Neutrophil (primary cell): ENCODE measurements at regions not wholly inside any gene's neighbourhood (a gene's known extent, or its start where the extent isn't known, plus 50 kb on each side); places are given as distances from the start of the nearest gene placed in this dataset.

Experiments
- H3K27ac ChIP-seq: fragments of 200-600 bp; sonication (generic); 2 replicates; pipeline ENCODE4 v1.5.1; 2016; ENCODE audit warnings: mild to moderate bottlenecking, moderate library complexity
- H3K27me3 ChIP-seq: fragments of 200-600 bp; sonication (generic); 2 replicates; pipeline ENCODE4 v1.6.0; 2016; ENCODE audit warnings: mild to moderate bottlenecking
- H3K36me3 ChIP-seq: fragments of 200-600 bp; sonication (generic); 2 replicates; pipeline ENCODE4 v1.5.1; 2017
- H3K4me1 ChIP-seq, 2 experiments: fragments of 200-600 bp in 1 of 2; sonication (generic) in 1 of 2; 1 replicate in 1 of 2; 2 replicates in 1 of 2; pipeline versions ENCODE4 v1.5.1 to v1.6.1; 2013 to 2016; ENCODE audit warnings: low read depth in 1 of 2, low read length in 1 of 2, mild to moderate bottlenecking in 1 of 2, moderate library complexity in 1 of 2; ENCODE audit not compliant: control insufficient read depth in 1 of 2, insufficient read depth in 1 of 2
- H3K4me3 ChIP-seq, 2 experiments: fragments of 200-600 bp in 1 of 2; sonication (generic) in 1 of 2; 1 replicate in 1 of 2; 2 replicates in 1 of 2; pipeline ENCODE4 v1.5.1; 2013 to 2016; ENCODE audit warnings: low read depth in 1 of 2, low read length in 1 of 2, mild to moderate bottlenecking in 1 of 2, moderate library complexity in 1 of 2
- H3K9me3 ChIP-seq: fragments of 200-600 bp; sonication (generic); 2 replicates; pipeline ENCODE4 v1.5.1; 2016
- TF ChIP-seq, protein P1 (sequence below): fragments of 200-600 bp; sonication (generic); IDR thresholded peaks from 2 replicates; pipeline ENCODE4 v1.5.1; 2016; ENCODE audit warnings: antibody characterized with exemption

GRCh38 chr16:55008836-55009510, 78.3 kb downstream of the IRX5 start:
- H3K36me3 ChIP-seq = no peaks in the 10 kb centered on the region
- H3K27ac ChIP-seq = no peak overlapping the region
- TF ChIP-seq, protein P1, sequence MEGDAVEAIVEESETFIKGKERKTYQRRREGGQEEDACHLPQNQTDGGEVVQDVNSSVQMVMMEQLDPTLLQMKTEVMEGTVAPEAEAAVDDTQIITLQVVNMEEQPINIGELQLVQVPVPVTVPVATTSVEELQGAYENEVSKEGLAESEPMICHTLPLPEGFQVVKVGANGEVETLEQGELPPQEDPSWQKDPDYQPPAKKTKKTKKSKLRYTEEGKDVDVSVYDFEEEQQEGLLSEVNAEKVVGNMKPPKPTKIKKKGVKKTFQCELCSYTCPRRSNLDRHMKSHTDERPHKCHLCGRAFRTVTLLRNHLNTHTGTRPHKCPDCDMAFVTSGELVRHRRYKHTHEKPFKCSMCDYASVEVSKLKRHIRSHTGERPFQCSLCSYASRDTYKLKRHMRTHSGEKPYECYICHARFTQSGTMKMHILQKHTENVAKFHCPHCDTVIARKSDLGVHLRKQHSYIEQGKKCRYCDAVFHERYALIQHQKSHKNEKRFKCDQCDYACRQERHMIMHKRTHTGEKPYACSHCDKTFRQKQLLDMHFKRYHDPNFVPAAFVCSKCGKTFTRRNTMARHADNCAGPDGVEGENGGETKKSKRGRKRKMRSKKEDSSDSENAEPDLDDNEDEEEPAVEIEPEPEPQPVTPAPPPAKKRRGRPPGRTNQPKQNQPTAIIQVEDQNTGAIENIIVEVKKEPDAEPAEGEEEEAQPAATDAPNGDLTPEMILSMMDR = no peak
- no peaks in the 10 kb centered on the region for H3K9me3 ChIP-seq
- H3K4me3 ChIP-seq = no peak overlapping the region
- H3K27me3 ChIP-seq = no peaks in the 10 kb centered on the region
- no peaks in the 10 kb centered on the region for H3K4me1 ChIP-seq

GRCh38 chr16:55009581-55009980, 78.9 kb downstream of the IRX5 start:
- TF ChIP-seq, protein P1 = no peak
- H3K36me3 ChIP-seq = no peaks in the 10 kb centered on the region
- H3K4me3 ChIP-seq = no peak overlapping the region
- no peak overlapping the region for H3K27ac ChIP-seq
- no peaks in the 10 kb centered on the region for H3K27me3 ChIP-seq
- no peaks in the 10 kb centered on the region for H3K4me1 ChIP-seq
- no peaks in the 10 kb centered on the region for H3K9me3 ChIP-seq

- no peak overlapping the region for H3K4me3 ChIP-seq
- TF ChIP-seq, protein P1 = no peak
- no peak overlapping the region for H3K27ac ChIP-seq
- H3K9me3 ChIP-seq = no peaks in the 10 kb centered on the region
- H3K4me1 ChIP-seq = no peaks in the 10 kb centered on the region
- H3K27me3 ChIP-seq = no peaks in the 10 kb centered on the region
- no peaks in the 10 kb centered on the region for H3K36me3 ChIP-seq
These were observed 80.0 kb downstream of the IRX5 start for GRCh38 chr16:55010492-55011160.

DNA sequence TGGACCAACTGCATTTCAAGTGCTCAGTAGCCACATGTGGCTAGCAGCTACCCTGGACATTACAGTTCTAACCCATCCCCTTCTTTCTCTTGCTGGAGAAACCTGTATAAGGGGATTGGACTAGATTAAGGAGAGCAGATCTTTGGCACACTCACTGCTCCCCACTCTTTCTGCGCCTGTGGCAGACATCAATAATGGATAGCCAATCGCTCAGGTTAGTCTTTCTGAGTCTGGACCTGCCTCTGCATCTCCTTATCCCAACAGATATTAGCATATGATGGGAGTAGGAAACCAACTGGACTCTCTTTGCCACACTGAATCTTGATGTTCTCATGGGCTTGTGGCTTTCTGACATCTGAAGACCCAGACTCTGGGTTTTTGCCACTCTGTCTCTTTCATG, 81.7 kb downstream of the IRX5 start:
- TF ChIP-seq, protein P1 = no peak
- H3K36me3 ChIP-seq = no peaks in the 10 kb centered on the region
- H3K4me3 ChIP-seq = no peak overlapping the region
- H3K27ac ChIP-seq = no peak overlapping the region
- no peaks in the 10 kb centered on the region for H3K27me3 ChIP-seq
- no peaks in the 10 kb centered on the region for H3K4me1 ChIP-seq
- H3K9me3 ChIP-seq = no peaks in the 10 kb centered on the region

DNA sequence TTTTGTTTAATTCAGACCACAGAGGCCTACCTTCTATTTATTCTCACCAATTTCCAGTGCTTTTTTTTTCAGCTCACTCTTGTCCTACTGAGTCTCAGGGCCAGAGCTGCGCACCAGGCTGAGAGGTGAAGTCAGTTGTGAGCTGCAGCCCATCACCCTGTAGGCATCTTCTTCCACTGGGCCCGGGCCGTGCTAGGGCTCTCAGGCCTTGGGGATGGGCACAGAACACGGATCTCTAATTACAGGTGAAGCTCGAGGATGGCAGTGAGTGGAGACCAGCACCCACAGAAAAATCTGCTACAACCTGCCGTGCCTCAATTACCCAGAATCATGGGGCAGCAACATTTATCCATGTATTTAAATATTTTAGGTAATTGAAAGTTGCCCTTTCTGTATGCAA, 82.1 kb downstream of the IRX5 start:
- Histone ChIP-seq H3K9me3 (no peaks in the 10 kb centered on the region), H3K4me1 (no peaks in the 10 kb centered on the region), H3K36me3 (no peaks in the 10 kb centered on the region), H3K4me3 (no peak overlapping the region), H3K27ac (no peak overlapping the region), H3K27me3 (no peaks in the 10 kb centered on the region)
- TF ChIP-seq, protein P1 = no peak
